Activated T-helper 17 cell treated with anti-CD3 and anti-CD28 coated beads, Interleukin-2, amount 50 U/mL, for 72 hours (primary cell): ENCODE measurements at regions not wholly inside any gene's neighbourhood (a gene's known extent, or its start where the extent isn't known, plus 50 kb on each side); places are given as distances from the start of the nearest gene placed in this dataset.

ENCODE experiments used
- ATAC-seq: fragments of 150-1000 bp; cut with Tn5 transposase; replicated peaks from 2 replicates; pipeline ENCODE4 v1.10.0; 2021; ENCODE audit warnings: mild to moderate bottlenecking, moderate library complexity
- H3K27ac Mint-ChIP-seq: one replicate; pipeline ENCODE4 v1.8.0; 2022; ENCODE audit warnings: mixed read lengths
- H3K27me3 Mint-ChIP-seq: one replicate; pipeline ENCODE4 v1.8.0; 2022; ENCODE audit warnings: mixed read lengths
- H3K36me3 Mint-ChIP-seq: one replicate; pipeline ENCODE4 v1.8.0; 2022; ENCODE audit warnings: low read depth, mild to moderate bottlenecking, mixed read lengths
- H3K4me1 Mint-ChIP-seq: one replicate; pipeline ENCODE4 v1.8.0; 2022; ENCODE audit warnings: mixed read lengths
- H3K4me3 Mint-ChIP-seq: one replicate; pipeline ENCODE4 v1.8.0; 2022; ENCODE audit warnings: mild to moderate bottlenecking, mixed read lengths
- H3K9me3 Mint-ChIP-seq: one replicate; pipeline ENCODE4 v1.8.0; 2022; ENCODE audit warnings: mixed read lengths

- H3K27ac Mint-ChIP-seq: no peak overlapping the region
- H3K4me3 Mint-ChIP-seq: no peak overlapping the region
- H3K36me3 Mint-ChIP-seq: no peaks in the 10 kb centered on the region
- H3K4me1 Mint-ChIP-seq: no peaks in the 10 kb centered on the region
- no peaks in the 10 kb centered on the region for H3K27me3 Mint-ChIP-seq
- ATAC-seq: no peak
- H3K9me3 Mint-ChIP-seq: peaks cover 12% of the 10 kb centered on the region
These were observed 265.1 kb downstream of the ALG10 start for GRCh38 chr12:34287437-34287836.

GRCh38 chr12:34287986-34288962, 266.0 kb downstream of the ALG10 start:
- H3K36me3 Mint-ChIP-seq: no peaks in the 10 kb centered on the region
- no peaks in the 10 kb centered on the region for H3K27me3 Mint-ChIP-seq

GRCh38 chr12:34288963-34289345, 266.7 kb downstream of the ALG10 start:
- ATAC-seq: no peak
- no peak overlapping the region for H3K4me3 Mint-ChIP-seq
- peaks cover 20% of the 10 kb centered on the region for H3K9me3 Mint-ChIP-seq
- H3K27ac Mint-ChIP-seq: no peak overlapping the region
- H3K4me1 Mint-ChIP-seq: no peaks in the 10 kb centered on the region
- H3K36me3 Mint-ChIP-seq: no peaks in the 10 kb centered on the region
- H3K27me3 Mint-ChIP-seq: no peaks in the 10 kb centered on the region

More at GRCh38 chr12:34287986-34288962, 266.0 kb downstream of the ALG10 start:
- no peak for ATAC-seq
- Mint-ChIP-seq H3K27ac (no peak overlapping the region), H3K4me1 (no peaks in the 10 kb centered on the region), H3K4me3 (no peak overlapping the region), H3K9me3 (peaks cover 15% of the 10 kb centered on the region)

GRCh38 chr12:34289431-34290380, 267.4 kb downstream of the ALG10 start:
- Mint-ChIP-seq H3K4me3 (no peak overlapping the region), H3K9me3 (peaks cover 20% of the 10 kb centered on the region), H3K36me3 (no peaks in the 10 kb centered on the region), H3K4me1 (no peaks in the 10 kb centered on the region), H3K27me3 (no peaks in the 10 kb centered on the region), H3K27ac (no peak overlapping the region)
- ATAC-seq: no peak

GRCh38 chr12:34290381-34290995, 268.2 kb downstream of the ALG10 start:
- Mint-ChIP-seq H3K36me3 (no peaks in the 10 kb centered on the region), H3K9me3 (peaks cover 20% of the 10 kb centered on the region)

DNA sequence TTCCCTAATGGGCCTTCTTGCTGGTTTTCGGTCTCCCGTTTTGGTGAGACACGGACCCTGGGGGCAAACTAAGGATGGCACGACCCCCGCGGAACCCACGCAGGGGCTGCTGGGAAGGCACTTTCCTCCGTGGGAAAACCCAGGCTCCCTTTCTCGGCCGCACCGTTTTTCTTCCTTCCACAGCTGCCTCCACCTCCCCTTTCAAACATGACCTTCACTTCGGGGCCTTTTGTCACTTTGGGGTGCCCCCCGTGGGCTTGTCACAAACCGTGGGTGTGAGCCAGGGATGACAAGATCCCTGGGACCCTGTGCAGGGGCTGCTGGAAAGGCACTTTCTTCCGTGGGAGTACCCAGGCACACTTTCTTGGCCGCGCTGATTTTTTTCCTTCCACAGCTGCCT, 268.7 kb downstream of the ALG10 start:
- Mint-ChIP-seq H3K9me3 (peaks cover 22% of the 10 kb centered on the region), H3K27ac (no peak overlapping the region), H3K36me3 (no peaks in the 10 kb centered on the region), H3K4me3 (no peak overlapping the region), H3K4me1 (no peaks in the 10 kb centered on the region), H3K27me3 (no peaks in the 10 kb centered on the region)
- ATAC-seq: no peak

More at GRCh38 chr12:34290381-34290995, 268.2 kb downstream of the ALG10 start:
- no peaks in the 10 kb centered on the region for H3K4me1 Mint-ChIP-seq
- H3K27me3 Mint-ChIP-seq: no peaks in the 10 kb centered on the region
- H3K27ac Mint-ChIP-seq: no peak overlapping the region
- H3K4me3 Mint-ChIP-seq: no peak overlapping the region
- ATAC-seq: no peak

DNA sequence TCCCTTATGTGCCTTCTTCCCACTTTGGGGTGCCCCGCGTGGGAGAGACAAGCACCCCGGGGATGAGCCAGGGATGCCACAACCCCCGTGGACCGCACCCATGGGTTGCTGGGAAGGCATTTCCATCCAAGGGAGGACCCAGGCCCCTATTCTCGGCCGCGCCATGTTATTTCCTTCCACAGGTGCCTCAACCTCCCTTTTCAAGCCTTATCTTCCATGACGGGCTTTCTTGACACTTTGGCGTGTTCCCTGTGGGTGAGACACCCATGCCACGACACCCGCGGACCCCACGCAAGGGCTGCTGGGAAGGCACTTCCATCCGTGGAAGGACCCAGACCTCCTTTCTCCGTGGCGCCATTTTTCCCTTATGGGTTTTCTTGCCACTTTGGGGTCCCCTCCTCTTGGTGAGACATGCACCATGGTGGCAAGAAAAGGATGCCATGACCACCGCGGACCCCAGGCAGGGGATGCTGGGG, 269.2 kb downstream of the ALG10 start:
- Mint-ChIP-seq H3K27me3 (no peaks in the 10 kb centered on the region), H3K9me3 (peaks cover 22% of the 10 kb centered on the region), H3K4me3 (no peak overlapping the region), H3K36me3 (no peaks in the 10 kb centered on the region), H3K4me1 (no peaks in the 10 kb centered on the region), H3K27ac (no peak overlapping the region)
- ATAC-seq: no peak

GRCh38 chr12:34292736-34293625, 270.7 kb downstream of the ALG10 start:
- peaks cover 15% of the 10 kb centered on the region for H3K9me3 Mint-ChIP-seq
- no peaks in the 10 kb centered on the region for H3K4me1 Mint-ChIP-seq
- no peaks in the 10 kb centered on the region for H3K27me3 Mint-ChIP-seq
- no peak overlapping the region for H3K4me3 Mint-ChIP-seq
- no peak overlapping the region for H3K27ac Mint-ChIP-seq
- no peaks in the 10 kb centered on the region for H3K36me3 Mint-ChIP-seq
- ATAC-seq: no peak

DNA sequence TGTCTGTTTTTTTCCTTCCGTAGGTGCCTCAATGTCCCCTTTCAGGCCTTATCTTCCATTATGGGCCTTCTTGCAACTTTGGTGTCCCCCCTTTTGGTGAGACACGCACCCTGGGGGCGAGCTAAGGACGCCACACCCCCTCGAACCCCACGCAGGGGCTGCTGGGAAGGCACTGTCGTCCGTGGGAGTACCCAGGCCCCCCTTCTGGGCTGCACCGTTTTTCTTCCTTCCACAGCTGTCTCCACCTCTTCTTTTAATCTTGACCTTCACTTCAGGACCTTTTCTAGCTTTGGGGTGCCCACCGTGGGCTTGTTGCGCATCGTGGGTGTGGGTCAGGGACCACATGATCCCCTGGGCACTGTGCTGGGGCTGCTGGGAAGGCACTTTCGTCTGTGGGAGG, 271.8 kb downstream of the ALG10 start:
- Mint-ChIP-seq H3K27ac (no peak overlapping the region), H3K27me3 (no peaks in the 10 kb centered on the region), H3K4me3 (no peak overlapping the region), H3K9me3 (peaks cover 20% of the 10 kb centered on the region), H3K4me1 (no peaks in the 10 kb centered on the region), H3K36me3 (no peaks in the 10 kb centered on the region)
- ATAC-seq: no peak

DNA sequence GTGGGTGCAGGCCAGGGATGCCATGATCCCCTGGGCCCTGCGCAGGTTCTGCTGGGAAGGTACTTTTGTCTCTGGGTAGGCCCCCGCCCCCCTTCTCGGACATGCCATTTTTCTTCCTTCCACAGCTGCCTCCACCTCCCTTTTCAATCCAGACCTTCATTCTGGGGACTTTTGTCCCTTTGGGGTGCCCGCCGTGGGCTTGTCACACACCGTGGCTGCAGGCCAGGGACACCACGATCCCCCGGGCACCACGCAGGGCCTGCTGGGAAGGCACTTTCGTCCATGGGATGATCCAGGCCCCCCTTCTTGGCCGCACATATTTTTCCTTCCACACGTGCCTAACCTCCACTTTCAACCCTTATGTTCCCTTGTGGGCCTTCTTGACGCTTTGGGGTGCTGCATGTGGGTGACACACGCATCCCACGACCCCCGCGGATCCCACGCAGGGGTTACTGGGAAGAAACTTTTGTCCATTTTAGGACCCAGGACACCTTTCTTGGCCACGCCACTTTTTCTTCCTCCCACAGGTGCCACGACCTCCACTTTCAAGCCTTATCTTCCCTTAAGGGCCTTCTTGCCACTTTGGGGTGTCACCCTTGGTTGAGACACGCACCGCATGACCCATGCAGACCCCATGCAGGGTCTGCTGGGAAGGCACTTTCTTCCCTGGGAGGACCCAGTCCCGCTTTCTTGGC, 272.5 kb downstream of the ALG10 start:
- peaks cover 24% of the 10 kb centered on the region for H3K9me3 Mint-ChIP-seq
- no peak overlapping the region for H3K27ac Mint-ChIP-seq
- no peaks in the 10 kb centered on the region for H3K36me3 Mint-ChIP-seq
- no peak overlapping the region for H3K4me3 Mint-ChIP-seq
- no peak for ATAC-seq
- no peaks in the 10 kb centered on the region for H3K27me3 Mint-ChIP-seq
- no peaks in the 10 kb centered on the region for H3K4me1 Mint-ChIP-seq

- Mint-ChIP-seq H3K36me3 (no peaks in the 10 kb centered on the region), H3K4me1 (no peaks in the 10 kb centered on the region), H3K27me3 (no peaks in the 10 kb centered on the region), H3K9me3 (peaks cover 28% of the 10 kb centered on the region), H3K4me3 (no peak overlapping the region), H3K27ac (no peak overlapping the region)
- ATAC-seq: no peak
These were observed 273.3 kb downstream of the ALG10 start for GRCh38 chr12:34295366-34296142.

- Mint-ChIP-seq H3K9me3 (peaks cover 33% of the 10 kb centered on the region), H3K27me3 (no peaks in the 10 kb centered on the region), H3K27ac (no peak overlapping the region), H3K4me3 (no peak overlapping the region), H3K36me3 (no peaks in the 10 kb centered on the region), H3K4me1 (no peaks in the 10 kb centered on the region)
- no peak for ATAC-seq
These were observed 274.1 kb downstream of the ALG10 start for GRCh38 chr12:34296143-34297041.
